GM18499 (cell line): ENCODE measurements at regions not wholly inside any gene's neighbourhood (a gene's known extent, or its start where the extent isn't known, plus 50 kb on each side); places are given as distances from the start of the nearest gene placed in this dataset.

Source experiments
- ATAC-seq: cut with Tn5 transposase; IDR thresholded peaks from one replicate; pipeline ENCODE4 v1.9.1; 2021; ENCODE audit warnings: moderate number of reproducible peaks; ENCODE audit not compliant: insufficient read depth, unreplicated experiment

- no peak for ATAC-seq
Measured at GRCh38 chr18:73752546-73752945, 395.1 kb downstream of the FBXO15 start.

GRCh38 chr18:73750052-73750451 lies 397.6 kb downstream of the FBXO15 start:
- ATAC-seq: no peak

- ATAC-seq: no peak
Measured at GRCh38 chr18:73749304-73749703, 398.3 kb downstream of the FBXO15 start.

GRCh38 chr18:73748731-73749130 lies 398.9 kb downstream of the FBXO15 start:
- no peak for ATAC-seq

- ATAC-seq: no peak
Measured at GRCh38 chr18:73746101-73746500, 401.5 kb downstream of the FBXO15 start.

GRCh38 chr18:73742957-73743356 lies 404.7 kb downstream of the FBXO15 start:
- ATAC-seq: no peak

GRCh38 chr18:73741946-73742345 lies 405.7 kb downstream of the FBXO15 start:
- ATAC-seq: no peak

- ATAC-seq: no peak
Measured at GRCh38 chr18:73739098-73739497, 408.5 kb downstream of the FBXO15 start.

GRCh38 chr18:73737990-73738389 lies 409.6 kb downstream of the FBXO15 start:
- no peak for ATAC-seq

- ATAC-seq: no peak
Measured at GRCh38 chr18:73735836-73736235, 411.8 kb downstream of the FBXO15 start.

GRCh38 chr18:73733806-73734314 lies 413.8 kb downstream of the FBXO15 start:
- ATAC-seq: no peak

- no peak for ATAC-seq
Measured at GRCh38 chr18:73733376-73733775, 414.3 kb downstream of the FBXO15 start.

- ATAC-seq: no peak
Measured at GRCh38 chr18:73728657-73729056, 419.0 kb downstream of the FBXO15 start.

- ATAC-seq: no peak
Measured at GRCh38 chr18:73724958-73725357, 422.7 kb downstream of the FBXO15 start.

- ATAC-seq: no peak
Measured at GRCh38 chr18:73719611-73720010, 428.0 kb downstream of the FBXO15 start.

GRCh38 chr18:73717570-73717969 lies 430.1 kb downstream of the FBXO15 start:
- no peak for ATAC-seq

GRCh38 chr18:73715210-73715670 lies 432.4 kb downstream of the FBXO15 start:
- ATAC-seq: no peak

GRCh38 chr18:73714466-73714865 lies 433.2 kb downstream of the FBXO15 start:
- no peak for ATAC-seq

GRCh38 chr18:73711256-73711655 lies 436.4 kb downstream of the FBXO15 start:
- ATAC-seq: no peak

GRCh38 chr18:73708591-73708990 lies 439.0 kb downstream of the FBXO15 start:
- no peak for ATAC-seq

- ATAC-seq: no peak
Measured at GRCh38 chr18:73707035-73707434, 440.6 kb downstream of the FBXO15 start.

GRCh38 chr18:73697353-73697752 lies 450.3 kb downstream of the FBXO15 start:
- ATAC-seq: no peak

- no peak for ATAC-seq
Measured at GRCh38 chr18:73696698-73697097, 450.9 kb downstream of the FBXO15 start.
